PFSK-1 (cell line): ENCODE measurements at regions not wholly inside any gene's neighbourhood (a gene's known extent, or its start where the extent isn't known, plus 50 kb on each side); places are given as distances from the start of the nearest gene placed in this dataset.

Source experiments
- FOXP2 ChIP-seq: optimal IDR thresholded peaks from 2 replicates; pipeline ENCODE3; 2011; ENCODE audit warnings: borderline replicate concordance, control low read depth, inconsistent platforms; ENCODE audit not compliant: insufficient read depth; ENCODE audit errors: extremely low read length, extremely low read depth
- POLR2AphosphoS5 ChIP-seq: IDR thresholded peaks from 2 replicates; pipeline ENCODE4 v1.6.1; 2012; ENCODE audit warnings: low read depth, mild to moderate bottlenecking, control low read depth, low read length, moderate library complexity
- REST ChIP-seq, 2 experiments: IDR thresholded peaks; 2 replicates each; pipeline versions ENCODE4 v1.6.1 to v1.8.0; 2011 to 2012; ENCODE audit warnings: low read depth in 2 of 2, low read length in 2 of 2, control low read depth in 1 of 2, inconsistent platforms in 1 of 2, mild to moderate bottlenecking in 1 of 2, moderate library complexity in 1 of 2; ENCODE audit not compliant: insufficient read depth in 1 of 2
- SIN3A ChIP-seq: IDR thresholded peaks from 2 replicates; pipeline ENCODE4 v1.6.1; 2012; ENCODE audit warnings: mild to moderate bottlenecking, low read length, moderate library complexity, borderline replicate concordance; ENCODE audit not compliant: insufficient read depth
- TAF1 ChIP-seq: IDR thresholded peaks from 2 replicates; pipeline ENCODE4 v1.6.1; 2012; ENCODE audit warnings: low read length, control low read depth, borderline replicate concordance; ENCODE audit not compliant: insufficient read depth

GRCh38 chr5:58317009-58317408 lies 142.9 kb downstream of the PLK2 start:
- TF ChIP-seq SIN3A (no peak), TAF1 (no peak), POLR2AphosphoS5 (no peak), REST (IDR thresholded peaks at IDR 0.05; ENCODE audit: insufficient read depth in 1 of 2, low read depth in 2 of 2, low read length in 2 of 2) (no peak), FOXP2 (no peak)

- no peak for TF ChIP-seq SIN3A
- no peak for TF ChIP-seq FOXP2
- no peak for TF ChIP-seq REST (IDR thresholded peaks at IDR 0.05; ENCODE audit: insufficient read depth in 1 of 2, low read depth in 2 of 2, low read length in 2 of 2)
- no peak for TF ChIP-seq TAF1
- TF ChIP-seq POLR2AphosphoS5: no peak
Measured at GRCh38 chr5:58315794-58316193, 144.1 kb downstream of the PLK2 start.

GRCh38 chr5:58314356-58315210 lies 145.3 kb downstream of the PLK2 start:
- no peak for TF ChIP-seq SIN3A
- no peak for TF ChIP-seq FOXP2
- no peak for TF ChIP-seq REST (IDR thresholded peaks at IDR 0.05; ENCODE audit: insufficient read depth in 1 of 2, low read depth in 2 of 2, low read length in 2 of 2)
- TF ChIP-seq POLR2AphosphoS5: no peak
- TF ChIP-seq TAF1: no peak

DNA sequence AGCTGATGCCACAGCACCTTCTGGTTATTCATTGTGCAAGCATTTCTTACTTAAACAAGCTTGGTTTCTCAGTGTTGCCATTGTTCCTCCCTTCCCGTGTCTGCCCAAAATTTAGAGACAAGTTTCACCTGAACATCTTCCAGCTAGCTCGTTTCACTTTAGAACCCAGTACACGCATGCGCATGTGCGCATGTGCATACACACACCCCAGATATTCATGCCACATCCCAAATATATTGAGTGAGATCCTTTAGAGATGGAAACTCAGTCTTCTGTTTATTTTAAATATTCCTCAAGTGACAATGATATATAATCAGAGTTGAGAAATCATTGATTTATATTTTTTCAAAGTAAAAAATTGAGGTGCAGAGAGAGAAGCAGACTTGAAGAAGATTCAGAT lies 147.6 kb downstream of the PLK2 start:
- TF ChIP-seq TAF1 (no peak), REST (IDR thresholded peaks at IDR 0.05; ENCODE audit: insufficient read depth in 1 of 2, low read depth in 2 of 2, low read length in 2 of 2) (no peak), FOXP2 (no peak), SIN3A (no peak), POLR2AphosphoS5 (no peak)
